HEK293T (cell line): ENCODE measurements at regions not wholly inside any gene's neighbourhood (a gene's known extent, or its start where the extent isn't known, plus 50 kb on each side); places are given as distances from the start of the nearest gene placed in this dataset.

ENCODE experiments used
- BHLHE40 ChIP-seq: fragments of 450-650 bp; IDR thresholded peaks from 2 replicates; pipeline ENCODE4 v1.6.1; 2016; ENCODE audit warnings: mild to moderate bottlenecking, moderate library complexity, borderline replicate concordance
- CTBP1 ChIP-seq: fragments of 450-650 bp; IDR thresholded peaks from 2 replicates; pipeline ENCODE4 v1.6.1; 2016; ENCODE audit warnings: borderline replicate concordance
- FOXA1 ChIP-seq: fragments of 450-650 bp; IDR thresholded peaks from 2 replicates; pipeline ENCODE4 v1.6.1; 2016; ENCODE audit warnings: mild to moderate bottlenecking
- FOXK2 ChIP-seq: fragments of 450-650 bp; IDR thresholded peaks from 2 replicates; pipeline ENCODE4 v1.6.1; 2016; ENCODE audit warnings: mild to moderate bottlenecking
- FOXM1 ChIP-seq: fragments of 450-650 bp; IDR thresholded peaks from 2 replicates; pipeline ENCODE4 v1.6.1; 2017; ENCODE audit warnings: mild to moderate bottlenecking, borderline replicate concordance
- HDGF ChIP-seq: fragments of 450-650 bp; IDR thresholded peaks from 2 replicates; pipeline ENCODE4 v1.6.1; 2017; ENCODE audit warnings: antibody characterized with exemption, borderline replicate concordance
- L3MBTL2 ChIP-seq: fragments of 450-650 bp; conservative IDR thresholded peaks from 2 replicates; pipeline ENCODE4 v1.6.1; 2016; ENCODE audit warnings: mild to moderate bottlenecking
- LEF1 ChIP-seq: fragments of 450-650 bp; IDR thresholded peaks from 2 replicates; pipeline ENCODE4 v1.6.1; 2017; ENCODE audit warnings: mild to moderate bottlenecking, borderline replicate concordance
- NFRKB ChIP-seq: fragments of 450-650 bp; IDR thresholded peaks from 2 replicates; pipeline ENCODE4 v1.6.1; 2016; ENCODE audit warnings: mild to moderate bottlenecking, moderate library complexity
- PKNOX1 ChIP-seq: fragments of 450-650 bp; IDR thresholded peaks from 2 replicates; pipeline ENCODE4 v1.6.1; 2016
- SP1 ChIP-seq: fragments of 450-650 bp; IDR thresholded peaks from 2 replicates; pipeline ENCODE4 v1.6.1; 2017
- SUZ12 ChIP-seq: fragments of 450-650 bp; IDR thresholded peaks from 2 replicates; pipeline ENCODE4 v1.6.1; 2016; ENCODE audit warnings: mild to moderate bottlenecking
- TARDBP ChIP-seq: fragments of 450-650 bp; IDR thresholded peaks from 2 replicates; pipeline ENCODE4 v1.6.1; 2016
- ZNF384 ChIP-seq: fragments of 450-650 bp; IDR thresholded peaks from 2 replicates; pipeline ENCODE4 v1.6.1; 2016

- TF ChIP-seq FOXM1 = no peak
- TF ChIP-seq PKNOX1 = no peak
- no peak for TF ChIP-seq SUZ12
- no peak for TF ChIP-seq BHLHE40
- TF ChIP-seq HDGF = no peak
- no peak for TF ChIP-seq NFRKB
- no peak for TF ChIP-seq ZNF384
- no peak for TF ChIP-seq TARDBP
- TF ChIP-seq CTBP1 = no peak
- no peak for TF ChIP-seq FOXA1
- TF ChIP-seq SP1 = no peak
- no peak for TF ChIP-seq LEF1
- no peak for TF ChIP-seq FOXK2
- TF ChIP-seq L3MBTL2 = no peak
These were observed 147.8 kb downstream of the CD83 start for GRCh38 chr6:14265049-14266021.
